Fibroblast of lung (primary cell): ENCODE measurements at regions not wholly inside any gene's neighbourhood (a gene's known extent, or its start where the extent isn't known, plus 50 kb on each side); places are given as distances from the start of the nearest gene placed in this dataset.

ENCODE experiments used
- DNase-seq, 2 donors: peaks; one replicate each; pipeline versions ENCODE4 v3.0.0 to v3.0.0-alpha.2; 2010; ENCODE audit warnings: low read depth in 2 of 2
- H2AFZ ChIP-seq: 2 replicates; pipeline ENCODE4 v1.5.1; 2012; ENCODE audit warnings: low read length, control low read depth, inconsistent platforms
- H3K27ac ChIP-seq: 2 replicates; pipeline ENCODE4 v1.5.1; 2011; ENCODE audit warnings: low read length, control low read depth; ENCODE audit not compliant: insufficient read depth
- H3K27me3 ChIP-seq: 2 replicates; pipeline ENCODE4 v1.5.1; 2011; ENCODE audit warnings: mild to moderate bottlenecking, low read length; ENCODE audit not compliant: control insufficient read depth, insufficient read depth
- H3K36me3 ChIP-seq: 2 replicates; pipeline ENCODE4 v1.5.1; 2011; ENCODE audit warnings: low read length; ENCODE audit not compliant: control insufficient read depth, insufficient read depth
- H3K4me1 ChIP-seq: 2 replicates; pipeline ENCODE4 v1.5.1; 2011; ENCODE audit warnings: low read length; ENCODE audit not compliant: control insufficient read depth, insufficient read depth; ENCODE audit errors: extremely low read depth
- H3K4me2 ChIP-seq: 2 replicates; pipeline ENCODE4 v1.5.1; 2011; ENCODE audit warnings: low read length, control low read depth; ENCODE audit not compliant: insufficient read depth; ENCODE audit errors: extremely low read depth
- H3K4me3 ChIP-seq, 4 experiments: fragments of 200-600 bp in 1 of 4; sonication (generic) in 1 of 4; replicated peaks in 1 of 4; 2 replicates each; pipeline ENCODE4 v1.5.1; 2011 to 2016; ENCODE audit warnings: low read length in 4 of 4, low read depth in 3 of 4, mild to moderate bottlenecking in 3 of 4, control low read depth in 2 of 4, inconsistent platforms in 1 of 4, mixed read lengths in 1 of 4; ENCODE audit not compliant: insufficient read depth in 1 of 4; ENCODE audit errors: control extremely low read depth in 1 of 4
- H3K79me2 ChIP-seq: 2 replicates; pipeline ENCODE4 v1.5.1; 2012; ENCODE audit warnings: mild to moderate bottlenecking, low read length, inconsistent platforms; ENCODE audit not compliant: control insufficient read depth, insufficient read depth
- H3K9ac ChIP-seq: 2 replicates; pipeline ENCODE4 v1.5.1; 2011; ENCODE audit warnings: mild to moderate bottlenecking, low read length, control low read depth; ENCODE audit not compliant: insufficient read depth
- H3K9me3 ChIP-seq: 2 replicates; pipeline ENCODE4 v1.5.1; 2012; ENCODE audit warnings: low read depth, low read length; ENCODE audit not compliant: control insufficient read depth, insufficient read depth
- H4K20me1 ChIP-seq: 2 replicates; pipeline ENCODE4 v1.5.1; 2011; ENCODE audit warnings: low read length; ENCODE audit not compliant: control insufficient read depth, insufficient read depth; ENCODE audit errors: extremely low read depth
- EZH2 ChIP-seq: IDR thresholded peaks from 2 replicates; pipeline ENCODE4 v1.5.1; 2012; ENCODE audit warnings: low read length, control low read depth, mild to moderate bottlenecking; ENCODE audit errors: missing control alignments
- TF ChIP-seq, protein P1 (sequence below), 2 donors: IDR thresholded peaks in 1 of 2; conservative IDR thresholded peaks in 1 of 2; 1 replicate in 1 of 2; 2 replicates in 1 of 2; pipeline ENCODE4 v1.5.1; 2011 to 2012; ENCODE audit warnings: low read length in 2 of 2, control low read depth in 1 of 2, inconsistent platforms in 1 of 2, low read depth in 1 of 2, mild to moderate bottlenecking in 1 of 2

DNA sequence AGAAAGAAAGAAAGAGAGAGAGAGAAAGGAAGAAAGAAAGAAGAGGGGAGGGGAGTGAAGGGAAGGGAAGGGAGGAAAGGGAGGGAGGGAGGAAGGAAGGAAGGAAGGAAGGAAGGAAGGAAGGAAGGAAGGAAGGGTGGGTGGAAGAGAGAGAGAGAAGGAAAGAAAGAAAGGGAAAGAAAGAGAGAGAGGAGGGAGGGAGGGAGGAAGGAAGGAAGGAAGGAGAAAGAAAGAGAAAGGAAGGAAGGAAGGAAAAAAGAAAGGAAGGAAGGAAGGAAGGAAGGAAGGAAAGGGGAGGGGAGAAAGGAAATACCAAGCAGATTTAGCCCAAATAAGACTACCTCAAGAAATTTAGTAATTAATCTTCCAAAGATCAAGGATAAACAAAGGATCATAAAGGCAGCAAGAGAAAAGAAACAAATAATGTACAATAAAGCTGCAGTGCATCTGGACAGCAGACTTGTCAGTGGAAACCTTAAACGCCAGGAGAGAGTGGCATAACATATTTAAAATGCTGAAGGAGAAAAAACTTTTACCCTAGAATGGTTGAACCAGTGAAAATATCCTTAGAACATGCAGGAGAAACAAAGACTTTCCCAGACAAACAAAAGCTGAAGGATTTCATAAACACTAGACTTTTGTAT is 427.6 kb downstream of the TBL1XR1 start:
- no peaks in the 10 kb centered on the region for H3K27me3 ChIP-seq
- no peaks in the 10 kb centered on the region for H3K9me3 ChIP-seq
- no peaks in the 10 kb centered on the region for H3K36me3 ChIP-seq
- H3K4me2 ChIP-seq: no peak overlapping the region
- H3K4me1 ChIP-seq: no peaks in the 10 kb centered on the region
- H4K20me1 ChIP-seq: no peaks in the 10 kb centered on the region
- H3K27ac ChIP-seq: no peak overlapping the region
- H3K4me3 ChIP-seq: no peak overlapping the region
- no peaks in the 10 kb centered on the region for H3K79me2 ChIP-seq
- H2AFZ ChIP-seq: no peak overlapping the region
- TF ChIP-seq EZH2: no peak
- TF ChIP-seq, protein P1, sequence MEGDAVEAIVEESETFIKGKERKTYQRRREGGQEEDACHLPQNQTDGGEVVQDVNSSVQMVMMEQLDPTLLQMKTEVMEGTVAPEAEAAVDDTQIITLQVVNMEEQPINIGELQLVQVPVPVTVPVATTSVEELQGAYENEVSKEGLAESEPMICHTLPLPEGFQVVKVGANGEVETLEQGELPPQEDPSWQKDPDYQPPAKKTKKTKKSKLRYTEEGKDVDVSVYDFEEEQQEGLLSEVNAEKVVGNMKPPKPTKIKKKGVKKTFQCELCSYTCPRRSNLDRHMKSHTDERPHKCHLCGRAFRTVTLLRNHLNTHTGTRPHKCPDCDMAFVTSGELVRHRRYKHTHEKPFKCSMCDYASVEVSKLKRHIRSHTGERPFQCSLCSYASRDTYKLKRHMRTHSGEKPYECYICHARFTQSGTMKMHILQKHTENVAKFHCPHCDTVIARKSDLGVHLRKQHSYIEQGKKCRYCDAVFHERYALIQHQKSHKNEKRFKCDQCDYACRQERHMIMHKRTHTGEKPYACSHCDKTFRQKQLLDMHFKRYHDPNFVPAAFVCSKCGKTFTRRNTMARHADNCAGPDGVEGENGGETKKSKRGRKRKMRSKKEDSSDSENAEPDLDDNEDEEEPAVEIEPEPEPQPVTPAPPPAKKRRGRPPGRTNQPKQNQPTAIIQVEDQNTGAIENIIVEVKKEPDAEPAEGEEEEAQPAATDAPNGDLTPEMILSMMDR (conservative IDR thresholded peaks at IDR 0.05 in 1 of 2, IDR thresholded peaks at IDR 0.05 in 1 of 2; ENCODE audit: low read depth in 1 of 2, low read length in 2 of 2): no peak
- DNase-seq: no peak
- no peak overlapping the region for H3K9ac ChIP-seq

DNA sequence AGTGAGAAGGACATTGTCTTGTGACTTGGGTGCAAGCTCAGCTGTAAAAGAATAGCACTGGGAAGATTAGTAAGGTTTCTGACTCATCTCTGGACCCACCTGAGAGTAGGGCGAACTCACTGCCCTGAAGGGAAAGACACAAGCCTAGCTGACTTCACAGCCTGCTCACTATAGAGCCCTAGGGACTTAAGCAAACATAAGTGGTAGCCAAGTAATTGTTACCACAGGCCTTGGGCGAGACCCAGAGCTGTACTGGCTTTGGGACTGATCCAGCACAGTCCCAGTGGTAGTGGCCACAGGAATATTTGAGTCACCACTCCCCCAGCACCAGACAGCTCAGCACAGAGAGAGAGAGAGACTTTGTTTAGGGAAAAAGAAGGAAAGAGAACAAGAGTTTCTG is 429.9 kb downstream of the TBL1XR1 start:
- Histone ChIP-seq H3K9ac (no peak overlapping the region), H3K4me2 (no peak overlapping the region), H3K27ac (no peak overlapping the region), H3K36me3 (no peaks in the 10 kb centered on the region), H3K27me3 (no peaks in the 10 kb centered on the region), H2AFZ (no peak overlapping the region), H3K4me1 (no peaks in the 10 kb centered on the region), H3K4me3 (no peak overlapping the region), H3K9me3 (no peaks in the 10 kb centered on the region), H4K20me1 (no peaks in the 10 kb centered on the region), H3K79me2 (no peaks in the 10 kb centered on the region)
- TF ChIP-seq, protein P1 (conservative IDR thresholded peaks at IDR 0.05 in 1 of 2, IDR thresholded peaks at IDR 0.05 in 1 of 2; ENCODE audit: low read depth in 1 of 2, low read length in 2 of 2): no peak
- no peak for TF ChIP-seq EZH2
- peak; percentile 41 to 99 for DNase-seq

DNA sequence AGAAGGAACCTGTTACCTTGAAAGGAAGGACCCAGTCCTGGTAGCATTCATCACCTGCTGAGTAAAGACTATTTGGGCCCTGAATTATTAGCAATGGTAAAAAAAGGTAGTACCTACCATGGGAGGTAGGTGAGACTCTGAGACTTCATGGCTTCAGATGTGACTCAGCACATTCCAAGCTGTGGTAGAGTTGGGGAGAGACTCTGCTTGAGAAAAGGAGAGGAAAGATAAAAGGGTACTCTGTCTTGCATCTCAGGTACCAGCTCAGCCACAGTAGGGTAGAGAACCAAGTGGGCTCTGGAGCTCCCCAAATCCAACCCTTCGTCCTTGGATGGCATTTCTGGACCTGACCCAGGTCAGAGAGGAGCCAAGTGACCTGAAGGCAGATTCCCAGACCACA is 430.4 kb downstream of the TBL1XR1 start:
- Histone ChIP-seq H3K79me2 (no peaks in the 10 kb centered on the region), H3K4me3 (no peak overlapping the region), H4K20me1 (no peaks in the 10 kb centered on the region), H3K4me2 (no peak overlapping the region), H3K27ac (no peak overlapping the region), H3K36me3 (no peaks in the 10 kb centered on the region), H3K4me1 (no peaks in the 10 kb centered on the region), H3K9me3 (no peaks in the 10 kb centered on the region), H2AFZ (no peak overlapping the region), H3K9ac (no peak overlapping the region), H3K27me3 (no peaks in the 10 kb centered on the region)
- TF ChIP-seq, protein P1 (conservative IDR thresholded peaks at IDR 0.05 in 1 of 2, IDR thresholded peaks at IDR 0.05 in 1 of 2; ENCODE audit: low read depth in 1 of 2, low read length in 2 of 2): no peak
- TF ChIP-seq EZH2: no peak
- peak in 1 of 2 donors; percentile 46 for DNase-seq
